ENCODE measurements at regions not wholly inside any gene's neighbourhood (a gene's known extent, or its start where the extent isn't known, plus 50 kb on each side); places are given as distances from the start of the nearest gene placed in this dataset.

DNA sequence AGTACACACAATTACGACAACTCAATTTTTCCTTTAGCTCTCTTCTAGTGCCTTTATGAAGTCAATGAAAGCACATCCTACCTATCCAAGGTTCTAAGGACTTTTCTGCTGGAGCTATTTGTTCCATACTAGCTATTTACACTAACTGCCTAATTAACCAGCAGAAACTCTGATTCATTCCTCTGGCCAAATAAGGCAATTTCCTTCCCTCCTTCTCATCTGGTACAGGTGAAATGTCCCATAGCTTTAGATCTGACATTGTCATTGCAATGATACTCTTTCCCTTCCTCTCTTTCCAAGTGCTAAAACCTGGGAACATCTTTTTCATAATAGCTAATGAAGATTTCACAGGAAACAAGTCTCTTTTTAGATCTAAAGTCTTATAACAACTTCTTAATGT is 521.7 kb downstream of the SOX2 start:
- no peak overlapping the region for H3K4me3 ChIP-seq (ENCODE audit: low read depth, low read length)
- no peak for DNase-seq (ENCODE audit: low read depth)
- no peak for TF ChIP-seq CTCF (conservative IDR thresholded peaks at IDR 0.05; ENCODE audit: low read depth, low read length)

GRCh38 chr3:182233957-182234356 is 522.2 kb downstream of the SOX2 start:
- no peak for TF ChIP-seq CTCF (conservative IDR thresholded peaks at IDR 0.05; ENCODE audit: low read depth, low read length)
- H3K4me3 ChIP-seq (ENCODE audit: low read depth, low read length) = no peak overlapping the region
- DNase-seq (ENCODE audit: low read depth) = no peak

- H3K4me3 ChIP-seq (ENCODE audit: low read depth, low read length) = no peak overlapping the region
- DNase-seq (ENCODE audit: low read depth) = no peak
- TF ChIP-seq CTCF (conservative IDR thresholded peaks at IDR 0.05; ENCODE audit: low read depth, low read length) = no peak
Observed at GRCh38 chr3:182234881-182235280, 523.2 kb downstream of the SOX2 start.

GRCh38 chr3:182235504-182235903 is 523.8 kb downstream of the SOX2 start:
- DNase-seq (ENCODE audit: low read depth) = no peak
- no peak overlapping the region for H3K4me3 ChIP-seq (ENCODE audit: low read depth, low read length)
- no peak for TF ChIP-seq CTCF (conservative IDR thresholded peaks at IDR 0.05; ENCODE audit: low read depth, low read length)

DNA sequence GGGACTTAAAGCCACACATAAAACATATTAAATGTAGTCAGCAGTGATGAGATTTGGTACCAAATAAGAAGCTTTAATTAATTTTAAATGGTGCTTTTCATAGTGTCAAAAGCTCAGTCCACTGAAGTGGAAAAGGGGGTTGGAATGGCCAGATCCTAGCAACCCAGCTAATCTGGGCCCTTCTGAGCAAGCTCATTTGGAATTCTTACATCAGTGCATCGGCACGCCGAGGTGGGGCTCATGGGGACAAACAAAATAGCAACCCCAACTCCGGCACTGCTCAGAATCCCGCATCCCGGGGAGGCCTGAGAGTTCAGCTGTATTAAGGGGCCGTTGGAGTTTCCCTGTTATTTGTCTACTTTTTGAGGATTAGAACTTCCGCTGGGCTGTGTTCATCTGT is 526.4 kb downstream of the SOX2 start:
- no peak for DNase-seq (ENCODE audit: low read depth)
- TF ChIP-seq CTCF (conservative IDR thresholded peaks at IDR 0.05; ENCODE audit: low read depth, low read length) = no peak
- no peak overlapping the region for H3K4me3 ChIP-seq (ENCODE audit: low read depth, low read length)

- H3K4me3 ChIP-seq (ENCODE audit: low read depth, low read length) = no peak overlapping the region
- no peak for DNase-seq (ENCODE audit: low read depth)
- TF ChIP-seq CTCF (conservative IDR thresholded peaks at IDR 0.05; ENCODE audit: low read depth, low read length) = peak; percentile 12
Observed at GRCh38 chr3:182239316-182239715, 527.6 kb downstream of the SOX2 start.

DNA sequence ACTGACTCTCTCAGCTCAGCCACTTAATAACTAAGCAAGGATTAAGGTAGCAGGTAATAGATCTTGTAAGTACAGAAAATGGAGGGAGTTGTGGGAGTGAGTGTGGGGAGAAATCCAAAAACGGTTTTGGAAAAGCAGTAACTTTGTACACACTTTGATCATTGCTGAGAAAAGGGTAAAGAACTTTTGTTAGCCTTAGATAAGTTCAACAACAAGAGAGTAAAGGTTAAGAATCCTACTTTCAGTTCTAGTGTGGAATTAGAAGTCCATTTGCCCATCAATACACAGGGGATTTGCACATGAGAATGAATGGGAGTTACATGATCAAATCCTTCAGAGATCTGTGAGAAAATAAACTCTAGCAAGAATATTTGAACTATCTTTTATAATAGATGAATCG is 528.7 kb downstream of the SOX2 start:
- DNase-seq (ENCODE audit: low read depth) = no peak
- no peak for TF ChIP-seq CTCF (conservative IDR thresholded peaks at IDR 0.05; ENCODE audit: low read depth, low read length)
- H3K4me3 ChIP-seq (ENCODE audit: low read depth, low read length) = no peak overlapping the region
